ENCODE measurements at regions not wholly inside any gene's neighbourhood (a gene's known extent, or its start where the extent isn't known, plus 50 kb on each side); places are given as distances from the start of the nearest gene placed in this dataset.

GRCh38 chr6:84340422-84340821, 113.0 kb upstream of the CEP162 start:
- TF ChIP-seq FOXK2 (IDR thresholded peaks at IDR 0.05) (no peak), CTBP1 (IDR thresholded peaks at IDR 0.05; ENCODE audit: borderline replicate concordance) (no peak), LEF1 (IDR thresholded peaks at IDR 0.05; ENCODE audit: borderline replicate concordance) (no peak), FOXM1 (IDR thresholded peaks at IDR 0.05; ENCODE audit: borderline replicate concordance) (no peak), BHLHE40 (IDR thresholded peaks at IDR 0.05; ENCODE audit: borderline replicate concordance) (no peak), FOXA1 (IDR thresholded peaks at IDR 0.05) (no peak), NFRKB (IDR thresholded peaks at IDR 0.05) (no peak), ELF4 (IDR thresholded peaks at IDR 0.05) (no peak)

Data from HEK293T (cell line).